K562 (cell line): ENCODE measurements at regions not wholly inside any gene's neighbourhood (a gene's known extent, or its start where the extent isn't known, plus 50 kb on each side); places are given as distances from the start of the nearest gene placed in this dataset.

Experiments used
- POLR2B ChIP-seq: fragments of 450-650 bp; IDR thresholded peaks from 2 replicates; pipeline ENCODE4 v1.6.1; 2018; ENCODE audit warnings: low read depth; ENCODE audit not compliant: partially characterized antibody
- SREBF2 ChIP-seq: sonication (generic); formaldehyde crosslinking; IDR thresholded peaks from 2 replicates; pipeline ENCODE4 v1.4.0; 2020; ENCODE audit warnings: mild to moderate bottlenecking, missing genetic modification reagents
- ZEB2 ChIP-seq: fragments of 450-650 bp; IDR thresholded peaks from 2 replicates; pipeline ENCODE4 v1.6.1; 2016
- ZNF695 ChIP-seq: fragments of 450-650 bp; formaldehyde crosslinking; IDR thresholded peaks from 2 replicates; pipeline ENCODE4 v1.4.0; 2020; ENCODE audit warnings: mild to moderate bottlenecking, moderate library complexity

DNA sequence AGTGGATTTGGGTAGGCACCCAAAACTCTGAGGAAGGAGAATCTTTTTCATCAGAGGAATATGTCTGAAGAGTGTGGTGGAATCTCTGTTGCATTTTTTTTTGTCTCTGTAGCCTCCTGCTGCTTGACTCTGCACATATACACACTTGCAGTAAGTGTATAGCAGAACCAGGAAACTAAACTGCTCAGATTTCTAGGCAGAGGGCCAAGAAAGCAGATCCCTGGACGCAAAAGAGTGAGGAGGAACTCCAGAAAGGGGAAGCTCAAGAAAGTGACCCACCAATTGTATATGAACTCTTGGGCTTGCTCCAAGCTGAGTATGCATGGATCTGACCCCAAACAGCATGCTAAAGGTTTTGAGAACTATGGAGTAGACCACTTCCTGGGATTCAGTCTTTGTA lies 181.8 kb downstream of the GADD45G start:
- TF ChIP-seq SREBF2 (CRISPR knock-in tag) (no peak), POLR2B (no peak), ZNF695 (CRISPR knock-in tag) (no peak), ZEB2 (no peak)
